ENCODE measurements at regions not wholly inside any gene's neighbourhood (a gene's known extent, or its start where the extent isn't known, plus 50 kb on each side); places are given as distances from the start of the nearest gene placed in this dataset.

- no peak for DNase-seq (ENCODE audit: low read depth)
- TF ChIP-seq CTCF (IDR thresholded peaks at IDR 0.05; ENCODE audit: insufficient read depth, low read depth, low read length), result no peak
- H3K4me3 ChIP-seq (ENCODE audit: low read depth, low read length), result no peak overlapping the region
Measured at GRCh38 chr2:221264318-221264717, 307.8 kb downstream of the EPHA4 start.

GRCh38 chr2:221267773-221268425, 304.2 kb downstream of the EPHA4 start:
- DNase-seq (ENCODE audit: low read depth), result no peak
- no peak overlapping the region for H3K4me3 ChIP-seq (ENCODE audit: low read depth, low read length)

GRCh38 chr2:221268631-221269030, 303.5 kb downstream of the EPHA4 start:
- H3K4me3 ChIP-seq (ENCODE audit: low read depth, low read length), result no peak overlapping the region
- no peak for DNase-seq (ENCODE audit: low read depth)
- TF ChIP-seq CTCF (IDR thresholded peaks at IDR 0.05; ENCODE audit: insufficient read depth, low read depth, low read length), result no peak

More at GRCh38 chr2:221267773-221268425, 304.2 kb downstream of the EPHA4 start:
- TF ChIP-seq CTCF (IDR thresholded peaks at IDR 0.05; ENCODE audit: insufficient read depth, low read depth, low read length), result no peak

GRCh38 chr2:221270806-221271205, 301.3 kb downstream of the EPHA4 start:
- TF ChIP-seq CTCF (IDR thresholded peaks at IDR 0.05; ENCODE audit: insufficient read depth, low read depth, low read length), result no peak
- no peak overlapping the region for H3K4me3 ChIP-seq (ENCODE audit: low read depth, low read length)
- DNase-seq (ENCODE audit: low read depth), result no peak

- H3K4me3 ChIP-seq (ENCODE audit: low read depth, low read length), result no peak overlapping the region
- no peak for DNase-seq (ENCODE audit: low read depth)
- no peak for TF ChIP-seq CTCF (IDR thresholded peaks at IDR 0.05; ENCODE audit: insufficient read depth, low read depth, low read length)
Measured at GRCh38 chr2:221272729-221273128, 299.4 kb downstream of the EPHA4 start.

- TF ChIP-seq CTCF (IDR thresholded peaks at IDR 0.05; ENCODE audit: insufficient read depth, low read depth, low read length), result no peak
- DNase-seq (ENCODE audit: low read depth), result no peak
- no peak overlapping the region for H3K4me3 ChIP-seq (ENCODE audit: low read depth, low read length)
Measured at GRCh38 chr2:221276033-221276432, 296.1 kb downstream of the EPHA4 start.

GRCh38 chr2:221276601-221277000, 295.5 kb downstream of the EPHA4 start:
- H3K4me3 ChIP-seq (ENCODE audit: low read depth, low read length), result no peak overlapping the region
- no peak for TF ChIP-seq CTCF (IDR thresholded peaks at IDR 0.05; ENCODE audit: insufficient read depth, low read depth, low read length)
- DNase-seq (ENCODE audit: low read depth), result no peak
